AG04450 (cell line): ENCODE measurements at regions not wholly inside any gene's neighbourhood (a gene's known extent, or its start where the extent isn't known, plus 50 kb on each side); places are given as distances from the start of the nearest gene placed in this dataset.

Source experiments
- CTCF ChIA-PET: fragments of 300-600, 350-600 bp; formaldehyde crosslinking; extraction: SDS; loops from one replicate; lab custom pipeline; 2022; ENCODE audit warnings: antibody characterized with exemption, inconsistent platforms; lab: Charles Lee
- POLR2A ChIA-PET: fragments of 350-600 bp; formaldehyde crosslinking; extraction: SDS; loops from one replicate; lab custom pipeline; 2021; ENCODE audit warnings: antibody characterized with exemption, inconsistent platforms; lab: Yijun Ruan, JAX
- DNase-seq: peaks from one replicate; pipeline ENCODE4 v3.0.0-alpha.2; 2011; ENCODE audit warnings: low read depth, low spot score
- H3K27ac ChIP-seq: one replicate; pipeline ENCODE4 v1.5.1; 2012; ENCODE audit warnings: low read depth, low read length, control low read depth
- H3K27me3 ChIP-seq: one replicate; pipeline ENCODE4 v1.6.0; 2012; ENCODE audit warnings: low read length; ENCODE audit not compliant: control insufficient read depth, insufficient read depth
- H3K4me3 ChIP-seq: 2 replicates; pipeline ENCODE4 v1.5.1; 2011; ENCODE audit warnings: mild to moderate bottlenecking, low read depth, low read length, control low read depth
- H3K9me3 ChIP-seq: 2 replicates; pipeline ENCODE4 v1.5.1; 2012; ENCODE audit warnings: low read length; ENCODE audit not compliant: control insufficient read depth, insufficient read depth
- TF ChIP-seq, protein P1 (sequence below): IDR thresholded peaks from 2 replicates; pipeline ENCODE4 v1.5.1; 2011; ENCODE audit warnings: low read depth, low read length, control low read depth, inconsistent platforms

DNA sequence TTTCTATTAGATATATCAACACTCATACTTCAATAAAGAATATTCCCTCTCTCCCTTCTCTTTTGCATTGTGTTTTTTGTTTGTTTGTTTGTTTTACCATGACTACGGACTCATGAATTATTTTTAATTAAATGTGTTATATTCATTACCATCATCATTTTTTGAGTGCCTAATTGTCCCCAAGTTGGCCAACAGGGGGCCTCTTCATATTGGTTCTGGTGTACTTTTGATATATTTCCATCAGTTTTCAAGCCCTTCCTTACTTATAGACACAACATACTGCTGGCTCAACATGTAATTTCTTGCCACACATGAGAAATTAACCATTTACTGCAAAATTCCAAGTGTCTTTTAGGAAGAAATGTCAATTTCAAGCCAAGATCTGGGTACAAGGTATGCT is 54.5 kb upstream of the GPC6 start:
- H3K9me3 ChIP-seq = no peaks in the 10 kb centered on the region
- ChIA-PET CTCF (no interaction called here), POLR2A (no interaction called here)
- no peak overlapping the region for H3K27ac ChIP-seq
- H3K27me3 ChIP-seq = no peaks in the 10 kb centered on the region
- TF ChIP-seq, protein P1, sequence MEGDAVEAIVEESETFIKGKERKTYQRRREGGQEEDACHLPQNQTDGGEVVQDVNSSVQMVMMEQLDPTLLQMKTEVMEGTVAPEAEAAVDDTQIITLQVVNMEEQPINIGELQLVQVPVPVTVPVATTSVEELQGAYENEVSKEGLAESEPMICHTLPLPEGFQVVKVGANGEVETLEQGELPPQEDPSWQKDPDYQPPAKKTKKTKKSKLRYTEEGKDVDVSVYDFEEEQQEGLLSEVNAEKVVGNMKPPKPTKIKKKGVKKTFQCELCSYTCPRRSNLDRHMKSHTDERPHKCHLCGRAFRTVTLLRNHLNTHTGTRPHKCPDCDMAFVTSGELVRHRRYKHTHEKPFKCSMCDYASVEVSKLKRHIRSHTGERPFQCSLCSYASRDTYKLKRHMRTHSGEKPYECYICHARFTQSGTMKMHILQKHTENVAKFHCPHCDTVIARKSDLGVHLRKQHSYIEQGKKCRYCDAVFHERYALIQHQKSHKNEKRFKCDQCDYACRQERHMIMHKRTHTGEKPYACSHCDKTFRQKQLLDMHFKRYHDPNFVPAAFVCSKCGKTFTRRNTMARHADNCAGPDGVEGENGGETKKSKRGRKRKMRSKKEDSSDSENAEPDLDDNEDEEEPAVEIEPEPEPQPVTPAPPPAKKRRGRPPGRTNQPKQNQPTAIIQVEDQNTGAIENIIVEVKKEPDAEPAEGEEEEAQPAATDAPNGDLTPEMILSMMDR = peak; percentile 14; the same call in 1 of the 2 replicates
- no peak overlapping the region for H3K4me3 ChIP-seq
- no peak for DNase-seq

DNA sequence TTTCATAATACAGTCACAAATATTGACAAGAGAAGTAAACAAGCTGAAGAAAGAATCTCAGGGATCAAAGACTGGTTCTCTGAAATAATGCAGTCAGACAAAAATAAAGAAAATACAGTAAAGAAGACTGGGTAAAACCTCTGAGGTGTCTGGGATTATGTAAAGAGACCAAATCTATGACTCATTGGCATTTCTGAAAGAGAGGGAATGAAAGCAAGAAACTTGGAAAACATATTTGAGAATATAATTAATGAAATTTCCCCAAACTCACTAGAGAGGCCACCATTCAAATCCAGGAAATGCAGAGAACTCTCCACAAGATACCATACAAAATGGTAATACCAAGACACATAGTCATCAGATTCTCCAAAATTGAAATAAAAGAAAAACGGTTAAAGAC is 53.0 kb upstream of the GPC6 start:
- TF ChIP-seq, protein P1 = no peak
- no peaks in the 10 kb centered on the region for H3K27me3 ChIP-seq
- DNase-seq = no peak
- ChIA-PET POLR2A (no interaction called here), CTCF (no interaction called here)
- H3K9me3 ChIP-seq = no peaks in the 10 kb centered on the region
- H3K4me3 ChIP-seq = no peak overlapping the region
- no peak overlapping the region for H3K27ac ChIP-seq

DNA sequence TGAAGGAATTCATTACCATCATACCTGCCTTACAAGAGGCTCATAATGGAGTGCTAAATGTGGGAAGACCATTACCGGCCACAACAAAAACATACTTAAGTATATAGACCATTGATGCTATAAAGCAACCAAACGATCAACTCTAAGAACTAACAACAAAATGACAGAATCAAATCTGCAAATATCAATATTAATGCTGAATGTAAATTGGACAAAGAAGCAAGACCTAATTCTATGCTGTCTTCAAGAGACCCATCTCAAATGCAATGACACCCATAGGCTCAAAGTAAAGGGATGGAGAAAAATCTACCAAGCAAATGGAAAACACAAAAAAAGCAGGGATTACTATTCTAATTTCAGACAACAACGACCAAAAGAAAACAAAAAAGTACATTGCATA is 52.3 kb upstream of the GPC6 start:
- no peak for DNase-seq
- no peak overlapping the region for H3K4me3 ChIP-seq
- H3K9me3 ChIP-seq = no peaks in the 10 kb centered on the region
- no peak overlapping the region for H3K27ac ChIP-seq
- CTCF ChIA-PET = no interaction called here
- TF ChIP-seq, protein P1 = no peak
- POLR2A ChIA-PET = no interaction called here
- no peaks in the 10 kb centered on the region for H3K27me3 ChIP-seq
